ENCODE measurements at regions not wholly inside any gene's neighbourhood (a gene's known extent, or its start where the extent isn't known, plus 50 kb on each side); places are given as distances from the start of the nearest gene placed in this dataset.
A peak's percentile ranks its signal among the peaks of the same experiment; 100 is the strongest.

DNA sequence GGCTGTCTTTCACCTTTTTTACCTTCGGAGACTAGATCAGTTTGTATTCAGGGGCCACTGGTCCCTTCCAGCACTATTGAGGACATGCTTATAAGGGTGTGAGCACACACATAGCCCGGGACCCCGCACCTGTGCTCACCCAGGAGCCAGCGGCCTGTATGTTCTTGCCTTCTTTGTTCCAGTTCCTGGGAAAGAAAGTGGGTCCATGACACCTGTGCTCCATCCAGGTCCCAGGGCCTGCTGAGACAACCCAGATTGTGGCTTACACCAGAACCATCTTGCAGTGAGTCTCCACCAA, 207.8 kb downstream of the TOMM20 start:
- FAIRE-seq: no peak
- TF ChIP-seq EZH2 (IDR thresholded peaks at IDR 0.05; ENCODE audit: insufficient read depth, low read length): no peak
- TF ChIP-seq, protein P1, sequence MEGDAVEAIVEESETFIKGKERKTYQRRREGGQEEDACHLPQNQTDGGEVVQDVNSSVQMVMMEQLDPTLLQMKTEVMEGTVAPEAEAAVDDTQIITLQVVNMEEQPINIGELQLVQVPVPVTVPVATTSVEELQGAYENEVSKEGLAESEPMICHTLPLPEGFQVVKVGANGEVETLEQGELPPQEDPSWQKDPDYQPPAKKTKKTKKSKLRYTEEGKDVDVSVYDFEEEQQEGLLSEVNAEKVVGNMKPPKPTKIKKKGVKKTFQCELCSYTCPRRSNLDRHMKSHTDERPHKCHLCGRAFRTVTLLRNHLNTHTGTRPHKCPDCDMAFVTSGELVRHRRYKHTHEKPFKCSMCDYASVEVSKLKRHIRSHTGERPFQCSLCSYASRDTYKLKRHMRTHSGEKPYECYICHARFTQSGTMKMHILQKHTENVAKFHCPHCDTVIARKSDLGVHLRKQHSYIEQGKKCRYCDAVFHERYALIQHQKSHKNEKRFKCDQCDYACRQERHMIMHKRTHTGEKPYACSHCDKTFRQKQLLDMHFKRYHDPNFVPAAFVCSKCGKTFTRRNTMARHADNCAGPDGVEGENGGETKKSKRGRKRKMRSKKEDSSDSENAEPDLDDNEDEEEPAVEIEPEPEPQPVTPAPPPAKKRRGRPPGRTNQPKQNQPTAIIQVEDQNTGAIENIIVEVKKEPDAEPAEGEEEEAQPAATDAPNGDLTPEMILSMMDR (IDR thresholded peaks at IDR 0.05; ENCODE audit: insufficient read depth, low read depth, low read length): no peak
- Histone ChIP-seq H3K9me3 (ENCODE audit: insufficient read depth, low read depth, low read length) (no peaks in the 10 kb centered on the region), H3K27ac (ENCODE audit: low read depth, low read length) (no peak overlapping the region), H3K79me2 (ENCODE audit: insufficient read depth, low read length) (no peaks in the 10 kb centered on the region), H3K9ac (ENCODE audit: low read length) (no peak overlapping the region), H3K4me1 (ENCODE audit: insufficient read depth, low read length) (peaks cover 25% of the 10 kb centered on the region), H3K4me3 (ENCODE audit: insufficient read depth, low read depth, low read length) (no peak overlapping the region), H3K4me2 (ENCODE audit: low read length) (peak overlapping the region; percentile 4), H3K27me3 (ENCODE audit: insufficient read depth, low read length) (no peaks in the 10 kb centered on the region), H3K36me3 (ENCODE audit: insufficient read depth, low read length) (no peaks in the 10 kb centered on the region), H2AFZ (ENCODE audit: low read depth, low read length) (no peak overlapping the region), H4K20me1 (ENCODE audit: insufficient read depth, low read length) (no peaks in the 10 kb centered on the region)
- H3K4me1 Mint-ChIP-seq (ENCODE audit: low read depth, unreplicated experiment): peaks cover 17% of the 10 kb centered on the region
- no peak for DNase-seq (ENCODE audit: low read depth)
- H3K27ac Mint-ChIP-seq (ENCODE audit: unreplicated experiment): no peak overlapping the region
- H3K27me3 Mint-ChIP-seq (ENCODE audit: low read depth, unreplicated experiment): peaks cover 1% of the 10 kb centered on the region
- no peak overlapping the region for H3K4me3 Mint-ChIP-seq (ENCODE audit: unreplicated experiment)
- no peaks in the 10 kb centered on the region for H3K9me3 Mint-ChIP-seq (ENCODE audit: unreplicated experiment)
- H3K36me3 Mint-ChIP-seq (ENCODE audit: low read depth, unreplicated experiment): peaks cover 4% of the 10 kb centered on the region

DNA sequence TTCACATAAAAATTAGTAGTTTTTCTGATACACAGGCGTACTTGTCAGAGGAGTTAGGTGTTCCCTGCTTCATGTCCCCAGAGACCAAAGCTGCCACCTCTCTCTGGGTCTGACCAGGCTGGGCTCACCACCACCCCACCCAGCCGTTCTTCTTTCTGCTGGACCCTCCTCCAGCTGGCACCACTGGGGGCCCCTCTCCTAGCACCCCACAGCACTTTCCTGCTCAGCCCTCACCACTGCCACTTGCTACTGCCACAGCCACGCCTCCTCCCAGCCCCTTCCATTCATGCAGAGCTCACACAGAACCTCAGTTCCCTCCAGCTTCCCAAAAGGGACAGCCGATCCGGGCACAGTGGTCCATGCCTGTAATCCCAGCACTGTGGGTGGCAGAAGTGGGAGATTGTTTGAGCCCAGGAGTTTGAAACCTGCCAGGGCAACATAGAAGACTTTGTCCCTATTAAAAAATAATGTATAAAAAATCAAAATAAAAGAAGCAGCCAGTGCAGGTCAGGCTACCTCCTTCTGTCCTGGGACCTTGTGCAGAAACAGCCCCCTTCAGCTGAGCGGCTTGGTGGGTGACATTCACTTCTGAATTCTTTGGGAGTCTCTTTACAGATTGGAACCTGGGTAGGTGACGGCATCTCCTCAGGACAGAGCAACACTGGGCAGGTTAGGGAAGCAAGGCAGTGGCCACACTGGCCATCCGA, 208.3 kb downstream of the TOMM20 start:
- no peak overlapping the region for H3K27ac Mint-ChIP-seq (ENCODE audit: unreplicated experiment)
- peaks cover 25% of the 10 kb centered on the region for H3K4me1 ChIP-seq (ENCODE audit: insufficient read depth, low read length)
- no peak for TF ChIP-seq EZH2 (IDR thresholded peaks at IDR 0.05; ENCODE audit: insufficient read depth, low read length)
- TF ChIP-seq, protein P1 (IDR thresholded peaks at IDR 0.05; ENCODE audit: insufficient read depth, low read depth, low read length): no peak
- H3K79me2 ChIP-seq (ENCODE audit: insufficient read depth, low read length): no peaks in the 10 kb centered on the region
- H3K4me3 Mint-ChIP-seq (ENCODE audit: unreplicated experiment): no peak overlapping the region
- no peaks in the 10 kb centered on the region for H3K9me3 Mint-ChIP-seq (ENCODE audit: unreplicated experiment)
- H2AFZ ChIP-seq (ENCODE audit: low read depth, low read length): no peak overlapping the region
- no peak overlapping the region for H3K4me3 ChIP-seq (ENCODE audit: insufficient read depth, low read depth, low read length)
- H3K9me3 ChIP-seq (ENCODE audit: insufficient read depth, low read depth, low read length): no peaks in the 10 kb centered on the region
- H3K36me3 Mint-ChIP-seq (ENCODE audit: low read depth, unreplicated experiment): peaks cover 4% of the 10 kb centered on the region
- H3K27me3 Mint-ChIP-seq (ENCODE audit: low read depth, unreplicated experiment): peaks cover 1% of the 10 kb centered on the region
- DNase-seq (ENCODE audit: low read depth) (no peak), FAIRE-seq (no peak)
- no peak overlapping the region for H3K9ac ChIP-seq (ENCODE audit: low read length)
- no peaks in the 10 kb centered on the region for H3K36me3 ChIP-seq (ENCODE audit: insufficient read depth, low read length)
- H3K27me3 ChIP-seq (ENCODE audit: insufficient read depth, low read length): no peaks in the 10 kb centered on the region
- no peak overlapping the region for H3K4me2 ChIP-seq (ENCODE audit: low read length)
- H3K4me1 Mint-ChIP-seq (ENCODE audit: low read depth, unreplicated experiment): peaks cover 17% of the 10 kb centered on the region
- H4K20me1 ChIP-seq (ENCODE audit: insufficient read depth, low read length): no peaks in the 10 kb centered on the region
- H3K27ac ChIP-seq (ENCODE audit: low read depth, low read length): no peak overlapping the region

DNA sequence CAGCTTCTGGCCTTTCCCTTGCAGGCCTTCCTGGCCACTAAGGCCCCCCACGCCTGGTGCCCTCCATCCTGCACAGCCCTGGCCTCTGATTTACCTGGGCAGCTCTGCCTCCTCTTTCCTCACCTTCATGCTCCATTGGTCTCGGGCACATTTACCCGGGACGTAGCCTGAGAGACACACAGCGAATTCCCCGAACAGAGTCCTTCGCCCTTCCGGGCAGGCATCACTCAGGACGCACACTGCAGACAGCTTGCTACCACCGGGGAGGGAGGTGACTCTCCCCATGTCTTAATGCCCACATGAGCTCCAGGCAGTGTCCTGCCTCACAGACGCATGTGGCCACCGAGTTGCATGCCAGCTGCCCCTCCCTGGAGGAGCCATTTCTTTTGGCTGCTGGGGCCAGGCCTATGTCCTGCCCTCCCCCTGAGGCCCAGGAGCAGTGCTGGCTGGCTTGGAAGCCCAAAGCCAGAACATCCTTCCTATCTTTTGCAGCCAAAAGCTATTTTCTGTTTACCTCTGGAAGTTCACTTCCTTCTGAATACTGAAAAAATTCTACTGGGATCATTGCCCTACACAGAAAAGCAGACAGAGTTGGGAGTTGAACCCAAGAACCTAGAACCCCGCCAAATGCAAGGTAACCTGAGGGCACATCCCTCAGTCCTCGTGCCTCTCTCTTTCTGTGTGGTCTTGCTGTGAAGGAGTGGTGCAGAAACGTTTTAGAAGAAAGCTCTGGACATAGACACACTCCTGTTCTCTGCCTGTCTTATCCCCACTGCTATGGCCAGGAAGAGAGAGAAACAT, 209.5 kb downstream of the TOMM20 start:
- H3K9ac ChIP-seq (ENCODE audit: low read length): peak overlapping the region; percentile 40
- no peaks in the 10 kb centered on the region for H3K9me3 ChIP-seq (ENCODE audit: insufficient read depth, low read depth, low read length)
- H3K4me1 ChIP-seq (ENCODE audit: insufficient read depth, low read length): peaks cover 25% of the 10 kb centered on the region
- no peaks in the 10 kb centered on the region for H3K27me3 ChIP-seq (ENCODE audit: insufficient read depth, low read length)
- no peak overlapping the region for H3K4me3 Mint-ChIP-seq (ENCODE audit: unreplicated experiment)
- H3K27ac Mint-ChIP-seq (ENCODE audit: unreplicated experiment): no peak overlapping the region
- TF ChIP-seq, protein P1 (IDR thresholded peaks at IDR 0.05; ENCODE audit: insufficient read depth, low read depth, low read length): no peak
- TF ChIP-seq EZH2 (IDR thresholded peaks at IDR 0.05; ENCODE audit: insufficient read depth, low read length): no peak
- H3K27ac ChIP-seq (ENCODE audit: low read depth, low read length): peak overlapping the region; percentile 40
- H2AFZ ChIP-seq (ENCODE audit: low read depth, low read length): peak overlapping the region; percentile 9
- FAIRE-seq (no peak), DNase-seq (ENCODE audit: low read depth) (no peak)
- no peaks in the 10 kb centered on the region for H4K20me1 ChIP-seq (ENCODE audit: insufficient read depth, low read length)
- peaks cover 15% of the 10 kb centered on the region for H3K4me1 Mint-ChIP-seq (ENCODE audit: low read depth, unreplicated experiment)
- no peak overlapping the region for H3K4me2 ChIP-seq (ENCODE audit: low read length)
- peaks cover 7% of the 10 kb centered on the region for H3K27me3 Mint-ChIP-seq (ENCODE audit: low read depth, unreplicated experiment)
- peaks cover 6% of the 10 kb centered on the region for H3K36me3 Mint-ChIP-seq (ENCODE audit: low read depth, unreplicated experiment)
- H3K4me3 ChIP-seq (ENCODE audit: insufficient read depth, low read depth, low read length): no peak overlapping the region
- H3K36me3 ChIP-seq (ENCODE audit: insufficient read depth, low read length): no peaks in the 10 kb centered on the region
- no peaks in the 10 kb centered on the region for H3K9me3 Mint-ChIP-seq (ENCODE audit: unreplicated experiment)
- no peaks in the 10 kb centered on the region for H3K79me2 ChIP-seq (ENCODE audit: insufficient read depth, low read length)

Data from astrocyte (in vitro differentiated cells and primary cell).